Upper lobe of right lung (tissue), 1 donor: ENCODE measurements at regions not wholly inside any gene's neighbourhood (a gene's known extent, or its start where the extent isn't known, plus 50 kb on each side); places are given as distances from the start of the nearest gene placed in this dataset.
"Not testable (repeated sequence)": the region's sequence is repeated elsewhere in the genome, so short reads cannot be mapped to it uniquely, and the experiment has no call there.

Experiments
- ATAC-seq: fragments of 200-7000 bp; cut with Tn5 transposase; one replicate; pipeline ENCODE4 v1.9.1; 2020; ENCODE audit warnings: mild to moderate bottlenecking, moderate library complexity
- DNase-seq: peaks from one replicate; pipeline ENCODE4 v3.0.0-alpha.2; 2020
- H3K27ac ChIP-seq: fragments of 200-600 bp; one replicate; pipeline ENCODE4 v1.8.0; 2022
- H3K27me3 ChIP-seq: fragments of 200-600 bp; one replicate; pipeline ENCODE4 v1.8.0; 2022; ENCODE audit warnings: mild to moderate bottlenecking
- H3K36me3 ChIP-seq: fragments of 200-600 bp; one replicate; pipeline ENCODE4 v1.8.0; 2022
- H3K4me1 ChIP-seq: fragments of 200-600 bp; one replicate; pipeline ENCODE4 v1.8.0; 2022
- H3K4me3 ChIP-seq: fragments of 200-600 bp; one replicate; pipeline ENCODE4 v1.8.0; 2022; ENCODE audit warnings: mild to moderate bottlenecking
- H3K9me3 ChIP-seq: fragments of 200-600 bp; one replicate; pipeline ENCODE4 v1.8.0; 2022
- intact Hi-C: fragments of 100-400 bp; cut with DNase I; formaldehyde crosslinking; loops from one replicate; pipeline ENCODE4 v1.11.0; 2022
- TF ChIP-seq, protein P1 (sequence below): fragments of 200-600 bp; IDR thresholded peaks from one replicate; pipeline ENCODE4 v1.8.0; 2022; ENCODE audit warnings: antibody characterized with exemption
- donor health status: DM: no; HTN: yes; CAD: no; lungs with severe emphysema.

DNA sequence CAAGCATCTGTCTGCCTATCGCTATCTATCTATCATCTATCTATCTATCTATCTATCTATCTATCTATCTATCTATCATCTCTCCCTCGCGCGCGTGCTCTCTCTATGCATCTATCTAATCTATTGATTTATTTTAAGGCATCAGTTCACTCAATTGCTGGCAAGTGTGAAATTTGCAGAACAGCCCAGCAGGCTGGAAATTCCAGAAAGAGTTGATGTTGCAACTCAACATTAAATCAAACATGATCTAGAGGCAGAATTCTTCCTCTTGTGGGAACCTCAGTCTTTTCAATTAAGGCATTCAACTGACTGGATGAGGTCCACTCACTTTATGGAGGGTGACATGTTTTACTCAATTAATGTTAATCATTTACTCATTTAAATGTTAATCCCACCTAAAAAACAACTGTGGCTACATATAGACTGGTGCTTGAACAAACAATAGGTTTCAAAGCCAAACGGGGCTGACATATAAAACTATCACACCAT is 1210.8 kb downstream of the GALC start:
- TF ChIP-seq, protein P1, sequence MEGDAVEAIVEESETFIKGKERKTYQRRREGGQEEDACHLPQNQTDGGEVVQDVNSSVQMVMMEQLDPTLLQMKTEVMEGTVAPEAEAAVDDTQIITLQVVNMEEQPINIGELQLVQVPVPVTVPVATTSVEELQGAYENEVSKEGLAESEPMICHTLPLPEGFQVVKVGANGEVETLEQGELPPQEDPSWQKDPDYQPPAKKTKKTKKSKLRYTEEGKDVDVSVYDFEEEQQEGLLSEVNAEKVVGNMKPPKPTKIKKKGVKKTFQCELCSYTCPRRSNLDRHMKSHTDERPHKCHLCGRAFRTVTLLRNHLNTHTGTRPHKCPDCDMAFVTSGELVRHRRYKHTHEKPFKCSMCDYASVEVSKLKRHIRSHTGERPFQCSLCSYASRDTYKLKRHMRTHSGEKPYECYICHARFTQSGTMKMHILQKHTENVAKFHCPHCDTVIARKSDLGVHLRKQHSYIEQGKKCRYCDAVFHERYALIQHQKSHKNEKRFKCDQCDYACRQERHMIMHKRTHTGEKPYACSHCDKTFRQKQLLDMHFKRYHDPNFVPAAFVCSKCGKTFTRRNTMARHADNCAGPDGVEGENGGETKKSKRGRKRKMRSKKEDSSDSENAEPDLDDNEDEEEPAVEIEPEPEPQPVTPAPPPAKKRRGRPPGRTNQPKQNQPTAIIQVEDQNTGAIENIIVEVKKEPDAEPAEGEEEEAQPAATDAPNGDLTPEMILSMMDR, result no peak

DNA sequence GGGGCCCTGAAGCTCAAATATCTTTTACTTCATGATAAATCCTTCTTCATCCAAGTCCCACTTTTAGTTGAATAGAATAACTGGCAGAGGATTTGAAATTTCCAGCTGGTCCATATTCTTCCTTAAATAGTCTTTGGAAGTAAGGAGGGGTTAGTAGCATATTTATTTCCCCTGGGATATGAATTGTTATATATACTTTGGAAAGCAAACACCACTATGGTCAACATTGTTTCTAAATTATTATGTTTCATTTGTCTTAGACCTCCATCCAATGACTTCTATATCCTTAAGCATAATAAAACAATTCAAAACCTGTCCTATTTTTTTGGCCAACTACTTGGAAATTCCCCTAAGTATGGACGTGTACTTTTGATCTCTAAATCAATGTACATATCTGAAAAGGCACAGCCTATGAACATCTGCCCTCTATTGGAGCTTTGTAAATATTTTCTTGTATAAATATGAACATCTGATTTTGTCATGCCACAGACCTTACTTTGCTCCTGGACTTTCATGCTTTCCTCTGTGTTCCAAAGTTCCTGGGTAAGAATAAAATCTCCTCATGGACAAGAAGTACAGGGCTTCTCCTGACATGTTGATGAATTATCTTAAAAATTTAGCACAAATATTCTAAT is 1212.0 kb downstream of the GALC start:
- H3K4me1 ChIP-seq, result no peaks in the 10 kb centered on the region
- H3K27me3 ChIP-seq, result no peaks in the 10 kb centered on the region
- ATAC-seq, result no peak
- no peak overlapping the region for H3K27ac ChIP-seq
- no peak overlapping the region for H3K4me3 ChIP-seq
- H3K9me3 ChIP-seq, result no peaks in the 10 kb centered on the region
- DNase-seq, result no peak
- H3K36me3 ChIP-seq, result no peaks in the 10 kb centered on the region
- intact Hi-C loops, result no loop called here
- TF ChIP-seq, protein P1, result no peak

More for the DNA sequence above, 1210.8 kb downstream of the GALC start:
- intact Hi-C loops, result no loop called here
- no peaks in the 10 kb centered on the region for H3K4me1 ChIP-seq
- no peaks in the 10 kb centered on the region for H3K27me3 ChIP-seq
- no peak overlapping the region for H3K27ac ChIP-seq
- no peaks in the 10 kb centered on the region for H3K9me3 ChIP-seq
- no peak overlapping the region for H3K4me3 ChIP-seq
- H3K36me3 ChIP-seq, result no peaks in the 10 kb centered on the region
- DNase-seq (no peak), ATAC-seq (no peak)

DNA sequence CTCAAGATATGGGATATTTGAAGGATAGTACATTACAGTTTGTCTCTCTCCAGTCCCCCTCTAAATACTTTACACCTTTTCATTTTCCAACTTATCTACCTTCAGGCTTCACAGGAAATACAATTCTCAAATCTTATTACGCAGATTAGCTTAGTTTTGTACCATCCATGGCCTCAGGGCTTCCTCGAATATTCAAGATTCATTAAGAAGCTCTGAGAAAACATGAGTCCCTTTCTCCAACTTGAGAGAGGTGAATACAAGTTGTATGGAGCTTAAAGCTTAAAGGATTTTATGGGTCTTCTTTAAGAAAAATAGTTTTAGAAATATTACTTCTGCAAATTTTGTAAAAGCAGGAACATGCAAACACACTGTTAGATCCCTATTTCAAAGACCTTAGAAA is 1212.5 kb downstream of the GALC start:
- DNase-seq (no peak), ATAC-seq (no peak)
- TF ChIP-seq, protein P1, result no peak
- Histone ChIP-seq H3K4me1 (no peaks in the 10 kb centered on the region), H3K27ac (no peak overlapping the region), H3K9me3 (no peaks in the 10 kb centered on the region), H3K36me3 (no peaks in the 10 kb centered on the region), H3K4me3 (no peak overlapping the region), H3K27me3 (no peaks in the 10 kb centered on the region)
- intact Hi-C loops, result no loop called here

DNA sequence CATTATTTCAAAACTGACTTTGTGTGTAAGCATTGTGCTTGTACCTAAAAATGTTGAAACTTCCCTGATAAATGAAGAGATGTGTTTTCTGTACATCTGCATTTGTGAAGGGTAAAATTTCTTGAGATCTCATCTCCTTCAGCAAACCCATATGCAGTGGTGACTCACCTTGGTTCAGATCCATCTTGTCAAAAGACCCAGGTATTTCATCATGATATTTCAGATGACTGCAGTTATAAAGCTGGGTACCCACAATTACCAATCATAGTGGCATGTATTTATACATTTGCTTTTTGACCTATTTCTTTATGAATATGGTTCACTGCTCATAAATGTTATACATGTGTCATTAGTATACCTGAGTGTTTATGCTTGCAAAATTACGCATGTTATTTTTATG is 1213.6 kb downstream of the GALC start:
- intact Hi-C loops, result no loop called here

DNA sequence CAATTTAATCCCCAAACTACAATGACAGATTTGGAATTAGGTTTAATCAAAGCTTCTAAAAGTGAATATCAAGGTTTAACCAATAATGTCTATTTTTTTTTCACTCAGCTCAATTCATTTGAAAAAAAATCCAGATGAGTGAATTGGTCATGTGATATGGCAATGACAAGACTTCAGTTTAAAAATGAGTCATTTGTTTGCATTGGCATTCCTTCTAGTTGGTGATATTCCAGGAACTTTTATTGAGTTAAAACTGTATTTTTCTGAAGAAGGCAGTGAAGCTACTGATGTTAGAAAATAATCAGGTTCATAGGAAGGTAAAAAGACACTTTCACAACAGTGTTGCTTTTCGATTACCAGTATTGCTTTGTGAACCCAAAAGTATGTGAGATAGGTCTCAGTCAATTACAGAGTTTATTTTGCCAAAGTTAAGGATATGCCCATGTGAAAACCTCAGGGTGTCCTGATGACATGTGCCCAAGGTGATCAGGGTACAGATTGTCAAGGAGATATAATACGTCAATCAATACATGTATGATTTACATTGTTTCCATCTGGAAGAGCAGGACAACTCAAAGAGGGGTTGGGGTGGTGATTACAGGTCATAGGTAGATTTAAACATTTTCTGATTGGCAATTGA is 1214.9 kb downstream of the GALC start:
- intact Hi-C loops, result no loop called here
- Histone ChIP-seq H3K27me3 (no peaks in the 10 kb centered on the region), H3K36me3 (no peaks in the 10 kb centered on the region), H3K4me3 (no peak overlapping the region), H3K4me1 (no peaks in the 10 kb centered on the region), H3K27ac (no peak overlapping the region), H3K9me3 (no peaks in the 10 kb centered on the region)
- ATAC-seq (no peak), DNase-seq (no peak)
- TF ChIP-seq, protein P1, result no peak

More for the DNA sequence above, 1213.6 kb downstream of the GALC start:
- no peak for ATAC-seq
- Histone ChIP-seq H3K4me3 (no peak overlapping the region), H3K27me3 (no peaks in the 10 kb centered on the region), H3K4me1 (no peaks in the 10 kb centered on the region), H3K9me3 (no peaks in the 10 kb centered on the region), H3K27ac (no peak overlapping the region), H3K36me3 (no peaks in the 10 kb centered on the region)
- TF ChIP-seq, protein P1, result no peak
- no peak for DNase-seq

DNA sequence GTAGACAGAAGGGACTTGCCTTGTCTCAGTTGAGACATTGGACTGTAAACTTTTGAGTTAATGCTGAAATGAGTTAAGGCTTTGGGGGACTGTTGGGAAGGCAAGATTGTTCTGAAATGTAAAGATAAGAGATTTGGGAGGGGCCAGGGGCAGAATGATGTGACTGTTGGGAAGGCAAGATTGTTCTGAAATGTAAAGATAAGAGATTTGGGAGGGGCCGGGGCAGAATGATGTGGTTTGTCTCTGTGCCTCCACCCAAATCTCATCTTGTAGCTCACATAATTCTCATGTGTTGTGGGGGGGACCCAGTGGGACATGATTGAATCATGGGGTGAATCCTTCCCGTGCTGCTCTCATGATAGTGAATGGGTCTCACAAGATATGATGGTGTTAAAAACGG is 1217.1 kb downstream of the GALC start:
- H3K4me1 ChIP-seq, H3K9me3 ChIP-seq, H3K27ac ChIP-seq, intact Hi-C loops, H3K27me3 ChIP-seq, H3K4me3 ChIP-seq, H3K36me3 ChIP-seq, ATAC-seq, DNase-seq: not testable (repeated sequence)
